ENCODE measurements at regions not wholly inside any gene's neighbourhood (a gene's known extent, or its start where the extent isn't known, plus 50 kb on each side); places are given as distances from the start of the nearest gene placed in this dataset.

DNA sequence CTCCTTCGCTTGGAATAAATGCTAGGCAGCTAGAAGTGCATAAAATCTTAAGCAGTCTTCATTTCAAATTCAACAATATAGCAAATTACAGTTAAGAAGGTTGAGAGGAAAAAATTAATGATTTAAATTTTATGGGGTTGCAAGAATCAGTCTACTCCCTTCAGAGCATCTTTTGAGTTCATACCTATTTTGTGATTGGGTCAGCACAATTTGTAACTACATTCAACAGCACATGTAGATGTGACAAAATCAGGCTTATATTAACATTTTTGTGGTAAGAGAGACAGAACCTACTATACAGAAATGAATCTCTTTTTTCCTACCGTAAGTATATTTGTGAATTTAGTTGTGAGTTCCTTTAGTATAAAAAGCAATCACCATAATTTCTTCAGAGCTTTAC, 520.6 kb upstream of the HTR2A start:
- TF ChIP-seq, protein P1, sequence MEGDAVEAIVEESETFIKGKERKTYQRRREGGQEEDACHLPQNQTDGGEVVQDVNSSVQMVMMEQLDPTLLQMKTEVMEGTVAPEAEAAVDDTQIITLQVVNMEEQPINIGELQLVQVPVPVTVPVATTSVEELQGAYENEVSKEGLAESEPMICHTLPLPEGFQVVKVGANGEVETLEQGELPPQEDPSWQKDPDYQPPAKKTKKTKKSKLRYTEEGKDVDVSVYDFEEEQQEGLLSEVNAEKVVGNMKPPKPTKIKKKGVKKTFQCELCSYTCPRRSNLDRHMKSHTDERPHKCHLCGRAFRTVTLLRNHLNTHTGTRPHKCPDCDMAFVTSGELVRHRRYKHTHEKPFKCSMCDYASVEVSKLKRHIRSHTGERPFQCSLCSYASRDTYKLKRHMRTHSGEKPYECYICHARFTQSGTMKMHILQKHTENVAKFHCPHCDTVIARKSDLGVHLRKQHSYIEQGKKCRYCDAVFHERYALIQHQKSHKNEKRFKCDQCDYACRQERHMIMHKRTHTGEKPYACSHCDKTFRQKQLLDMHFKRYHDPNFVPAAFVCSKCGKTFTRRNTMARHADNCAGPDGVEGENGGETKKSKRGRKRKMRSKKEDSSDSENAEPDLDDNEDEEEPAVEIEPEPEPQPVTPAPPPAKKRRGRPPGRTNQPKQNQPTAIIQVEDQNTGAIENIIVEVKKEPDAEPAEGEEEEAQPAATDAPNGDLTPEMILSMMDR (IDR thresholded peaks at IDR 0.05), result no peak
- TF ChIP-seq POLR2A (IDR thresholded peaks at IDR 0.05), result no peak
